ENCODE measurements at regions not wholly inside any gene's neighbourhood (a gene's known extent, or its start where the extent isn't known, plus 50 kb on each side); places are given as distances from the start of the nearest gene placed in this dataset.

- TF ChIP-seq GATA1 (IDR thresholded peaks at IDR 0.05; ENCODE audit: low read depth, low read length) (no peak), POLR2A (IDR thresholded peaks at IDR 0.05; ENCODE audit: low read length) (no peak)
- DNase-seq, result no peak
These were observed 290.8 kb upstream of the MC4R start for GRCh38 chr18:60663060-60663989.

- no peak for DNase-seq
- no peak for TF ChIP-seq POLR2A (IDR thresholded peaks at IDR 0.05; ENCODE audit: low read length)
- TF ChIP-seq GATA1 (IDR thresholded peaks at IDR 0.05; ENCODE audit: low read depth, low read length), result no peak
These were observed 292.2 kb upstream of the MC4R start for GRCh38 chr18:60664736-60665135.

DNA sequence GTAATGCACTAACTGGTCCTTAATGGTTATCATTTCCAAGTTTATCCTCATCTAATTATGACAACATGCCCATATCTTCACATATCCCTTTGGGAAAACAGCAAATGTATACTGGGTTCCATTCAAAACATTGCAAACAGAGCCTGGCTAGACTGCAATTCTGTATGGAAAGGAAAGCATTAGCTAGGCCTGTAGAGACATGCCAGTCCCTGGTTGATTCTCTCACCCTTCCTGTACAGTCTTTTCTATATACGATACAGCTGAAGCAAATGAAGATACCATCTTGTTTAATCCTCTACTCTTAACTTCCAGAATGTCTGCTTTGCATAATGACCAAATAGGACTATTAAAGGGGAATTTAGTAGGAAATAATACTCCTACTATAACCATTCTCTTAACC is 294.4 kb upstream of the MC4R start:
- no peak for DNase-seq
- no peak for TF ChIP-seq GATA1 (IDR thresholded peaks at IDR 0.05; ENCODE audit: low read depth, low read length)
- TF ChIP-seq POLR2A (IDR thresholded peaks at IDR 0.05; ENCODE audit: low read length), result no peak

DNA sequence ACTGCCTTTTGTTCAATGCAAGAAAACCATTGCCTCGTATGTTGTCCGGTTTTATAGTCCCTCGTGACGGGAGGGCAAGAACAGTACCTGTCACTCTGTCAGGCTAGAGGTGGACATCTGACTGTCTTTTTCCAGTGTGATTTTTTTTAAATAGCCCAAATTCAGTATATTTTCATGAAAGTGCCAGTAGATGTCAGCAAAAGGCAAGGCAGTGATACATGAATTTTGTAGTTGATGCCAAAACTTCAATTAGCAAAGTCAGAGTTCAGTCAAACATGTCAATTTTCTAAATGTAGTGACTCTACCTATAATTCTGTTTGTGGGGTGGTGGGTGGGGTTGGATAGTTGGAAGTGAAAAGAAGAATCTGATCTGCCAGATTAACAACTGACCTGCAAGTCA is 296.0 kb upstream of the MC4R start:
- TF ChIP-seq GATA1 (IDR thresholded peaks at IDR 0.05; ENCODE audit: low read depth, low read length) (no peak), POLR2A (IDR thresholded peaks at IDR 0.05; ENCODE audit: low read length) (no peak)
- no peak for DNase-seq

- TF ChIP-seq POLR2A (IDR thresholded peaks at IDR 0.05; ENCODE audit: low read length) (no peak), GATA1 (IDR thresholded peaks at IDR 0.05; ENCODE audit: low read depth, low read length) (no peak)
- DNase-seq, result no peak
These were observed 297.4 kb upstream of the MC4R start for GRCh38 chr18:60669938-60670337.

- DNase-seq, result no peak
These were observed 298.4 kb upstream of the MC4R start for GRCh38 chr18:60671021-60671420.

DNA sequence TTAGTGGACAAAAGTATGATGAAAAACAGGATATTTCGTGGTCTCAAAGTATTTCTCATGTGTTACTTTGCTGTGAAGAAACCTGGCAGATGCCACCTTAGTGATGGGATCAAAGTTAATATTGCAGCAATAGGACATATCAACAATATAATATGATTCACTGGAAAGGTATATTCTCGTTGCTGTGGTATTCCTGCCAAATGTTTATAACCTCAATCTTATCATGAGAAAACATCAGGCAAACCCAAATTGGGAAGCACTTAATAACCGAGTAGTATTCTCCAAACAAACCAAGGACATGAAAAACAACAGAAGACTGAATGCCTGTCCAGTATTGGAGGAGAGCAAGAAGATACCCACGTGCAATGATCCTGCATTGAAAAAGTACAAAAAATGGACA is 302.6 kb upstream of the MC4R start:
- no peak for DNase-seq
- TF ChIP-seq GATA1 (IDR thresholded peaks at IDR 0.05; ENCODE audit: low read depth, low read length) (no peak), POLR2A (IDR thresholded peaks at IDR 0.05; ENCODE audit: low read length) (no peak)

More at GRCh38 chr18:60671021-60671420, 298.4 kb upstream of the MC4R start:
- TF ChIP-seq GATA1 (IDR thresholded peaks at IDR 0.05; ENCODE audit: low read depth, low read length) (no peak), POLR2A (IDR thresholded peaks at IDR 0.05; ENCODE audit: low read length) (no peak)

DNA sequence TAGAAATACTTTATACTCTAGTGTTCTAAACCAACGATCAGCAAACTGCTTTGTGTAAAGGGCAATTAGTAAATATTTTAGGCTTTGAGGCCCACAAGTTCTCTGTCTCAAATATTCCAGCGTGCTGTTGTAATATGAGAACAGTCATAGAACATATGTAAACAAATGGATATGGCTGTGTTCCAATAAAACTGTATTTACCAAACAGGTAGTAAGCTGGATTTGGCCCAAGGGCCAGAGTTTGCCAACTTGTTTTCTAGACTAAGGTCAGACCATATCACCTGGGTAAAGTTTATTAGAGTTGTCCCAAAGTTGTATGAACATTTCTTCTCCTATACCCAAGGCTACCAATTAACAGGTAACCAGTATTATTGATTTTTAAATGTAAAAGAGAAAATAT is 303.2 kb upstream of the MC4R start:
- no peak for TF ChIP-seq POLR2A (IDR thresholded peaks at IDR 0.05; ENCODE audit: low read length)
- TF ChIP-seq GATA1 (IDR thresholded peaks at IDR 0.05; ENCODE audit: low read depth, low read length), result no peak
- no peak for DNase-seq

GRCh38 chr18:60676815-60677214 is 304.2 kb upstream of the MC4R start:
- DNase-seq, result no peak
- TF ChIP-seq POLR2A (IDR thresholded peaks at IDR 0.05; ENCODE audit: low read length) (no peak), GATA1 (IDR thresholded peaks at IDR 0.05; ENCODE audit: low read depth, low read length) (no peak)

DNA sequence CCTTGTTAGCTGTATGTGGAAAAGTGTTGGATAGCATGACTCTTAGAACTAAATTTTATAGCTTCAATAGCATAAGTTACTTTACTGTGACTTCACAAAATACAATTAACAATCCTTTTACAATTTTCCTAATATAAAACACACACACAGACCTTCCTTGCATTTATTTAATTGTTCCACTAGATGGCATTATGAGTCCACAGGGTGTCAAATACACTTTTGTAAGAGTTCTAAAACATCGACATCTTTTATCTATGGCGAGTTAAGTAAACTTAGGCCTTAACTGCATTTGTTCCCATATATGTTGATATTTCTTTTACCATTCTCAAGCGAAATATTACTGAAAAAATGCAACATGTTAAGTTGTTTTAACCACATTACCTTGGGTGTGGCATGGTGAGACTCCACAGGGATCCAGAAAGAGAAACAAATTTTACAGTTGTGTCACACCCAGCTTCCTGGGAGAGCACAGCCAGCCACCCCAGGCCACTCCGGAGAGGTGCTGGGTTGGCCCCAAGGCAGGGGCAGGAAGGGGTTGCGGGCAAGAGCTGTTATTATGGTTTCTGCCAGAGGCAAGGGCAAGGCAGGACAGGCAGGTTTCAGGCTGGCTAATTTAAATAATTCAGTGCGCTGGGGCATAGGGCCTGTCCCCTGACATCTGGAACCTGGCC is 312.4 kb upstream of the MC4R start:
- DNase-seq, result peak; percentile 10 to 28
- TF ChIP-seq GATA1 (IDR thresholded peaks at IDR 0.05; ENCODE audit: low read depth, low read length) (no peak), POLR2A (IDR thresholded peaks at IDR 0.05; ENCODE audit: low read length) (no peak)

GRCh38 chr18:60686142-60686541 is 313.6 kb upstream of the MC4R start:
- DNase-seq, result no peak
- TF ChIP-seq GATA1 (IDR thresholded peaks at IDR 0.05; ENCODE audit: low read depth, low read length), result no peak
- TF ChIP-seq POLR2A (IDR thresholded peaks at IDR 0.05; ENCODE audit: low read length), result no peak

DNA sequence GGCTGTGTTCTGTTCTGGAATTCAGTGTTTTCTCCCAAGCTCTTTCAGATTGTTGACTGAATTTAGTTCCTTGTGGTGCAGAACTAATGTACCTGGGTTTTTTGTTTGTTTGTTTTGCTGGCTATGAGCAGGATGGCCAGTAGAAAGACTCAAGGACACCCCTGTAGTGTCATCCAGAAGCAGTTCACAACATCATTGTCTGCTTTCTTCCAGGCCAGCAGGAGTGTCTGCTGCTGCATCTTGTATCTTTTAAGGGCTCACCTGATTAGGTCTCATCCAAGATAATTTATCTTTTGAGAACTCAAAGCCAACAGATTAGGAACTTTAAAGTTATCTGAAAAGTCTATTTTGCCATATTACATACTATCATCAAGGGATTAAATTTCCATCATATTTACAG is 318.5 kb upstream of the MC4R start:
- DNase-seq, result no peak
- TF ChIP-seq GATA1 (IDR thresholded peaks at IDR 0.05; ENCODE audit: low read depth, low read length) (no peak), POLR2A (IDR thresholded peaks at IDR 0.05; ENCODE audit: low read length) (no peak)

DNA sequence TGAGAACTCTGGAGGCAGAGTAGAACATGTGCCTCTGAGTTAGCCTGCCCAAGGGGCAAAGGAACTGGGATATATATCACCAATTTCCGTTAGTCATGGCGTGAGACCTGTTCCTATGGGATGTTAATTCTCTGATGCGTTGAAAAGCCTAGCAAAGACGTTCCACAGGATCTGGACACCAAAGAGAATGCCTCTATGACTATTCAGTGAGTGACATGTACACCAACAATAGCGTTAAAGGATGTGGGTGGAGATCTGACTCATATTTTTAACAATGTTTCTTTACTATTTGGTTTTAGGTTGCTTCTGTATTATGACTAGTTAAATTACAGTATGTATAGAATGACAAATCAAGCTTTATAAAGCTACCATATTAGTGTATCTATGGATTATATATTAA is 320.9 kb upstream of the MC4R start:
- no peak for TF ChIP-seq POLR2A (IDR thresholded peaks at IDR 0.05; ENCODE audit: low read length)
- no peak for TF ChIP-seq GATA1 (IDR thresholded peaks at IDR 0.05; ENCODE audit: low read depth, low read length)
- no peak for DNase-seq

GRCh38 chr18:60698901-60699300 is 326.3 kb upstream of the MC4R start:
- TF ChIP-seq GATA1 (IDR thresholded peaks at IDR 0.05; ENCODE audit: low read depth, low read length) (no peak), POLR2A (IDR thresholded peaks at IDR 0.05; ENCODE audit: low read length) (no peak)
- DNase-seq, result no peak

- no peak for TF ChIP-seq POLR2A (IDR thresholded peaks at IDR 0.05; ENCODE audit: low read length)
- TF ChIP-seq GATA1 (IDR thresholded peaks at IDR 0.05; ENCODE audit: low read depth, low read length), result no peak
- no peak for DNase-seq
These were observed 350.2 kb upstream of the MC4R start for GRCh38 chr18:60722742-60723141.
